Upper lobe of left lung (tissue), 6 donors: ENCODE measurements at regions not wholly inside any gene's neighbourhood (a gene's known extent, or its start where the extent isn't known, plus 50 kb on each side); places are given as distances from the start of the nearest gene placed in this dataset.

Experiments used
- ATAC-seq, 2 donors: fragments of 200-7000 bp; cut with Tn5 transposase; one replicate each; pipeline ENCODE4 v1.9.1; 2022; ENCODE audit warnings: mild to moderate bottlenecking in 2 of 2, moderate library complexity in 2 of 2; ENCODE audit not compliant: low FRiP score in 2 of 2
- DNase-seq, 2 donors: peaks; one replicate each; pipeline ENCODE4 v3.0.0-alpha.2; 2019 to 2020
- H3K27ac ChIP-seq, 4 donors: fragments of 200-600 bp; sonication (generic); one replicate each; pipeline ENCODE4 v1.5.1; 2016 to 2019
- H3K27me3 ChIP-seq, 4 donors: fragments of 200-600 bp; sonication (generic); one replicate each; pipeline ENCODE4 v1.5.1; 2017 to 2019
- H3K36me3 ChIP-seq, 4 donors: fragments of 200-600 bp; sonication (generic); one replicate each; pipeline ENCODE4 v1.5.1; 2016 to 2019
- H3K4me1 ChIP-seq, 4 donors: fragments of 200-600 bp; sonication (generic); one replicate each; pipeline ENCODE4 v1.5.1; 2018 to 2019
- H3K4me3 ChIP-seq, 4 donors: fragments of 200-600 bp; sonication (generic); one replicate each; pipeline ENCODE4 v1.5.1; 2017 to 2019; ENCODE audit warnings: mild to moderate bottlenecking in 2 of 4, moderate library complexity in 1 of 4
- H3K9me3 ChIP-seq, 4 donors: fragments of 200-600 bp; sonication (generic); one replicate each; pipeline ENCODE4 v1.5.1; 2018 to 2019
- CTCF ChIP-seq, 6 experiments: fragments of 450-650 bp in 4 of 6; fragments of 200-600 bp in 2 of 6; sonication (generic) in 2 of 6; IDR thresholded peaks; one replicate each; pipeline ENCODE4 v1.5.1; 2016 to 2019; ENCODE audit warnings: antibody characterized with exemption in 6 of 6
- EP300 ChIP-seq, 4 donors: sonication (generic); formaldehyde crosslinking; IDR thresholded peaks; one replicate each; pipeline ENCODE4 v1.5.1; 2017; ENCODE audit warnings: antibody characterized with exemption in 4 of 4, control low read depth in 2 of 4
- POLR2A ChIP-seq, 4 donors: fragments of 450-650 bp; IDR thresholded peaks; one replicate each; pipeline ENCODE4 v1.5.1; 2016 to 2017; ENCODE audit warnings: antibody characterized with exemption in 4 of 4, mild to moderate bottlenecking in 2 of 4
- POLR2AphosphoS5 ChIP-seq, 2 donors: sonication (generic); formaldehyde crosslinking; IDR thresholded peaks; one replicate each; pipeline ENCODE4 v1.5.1; 2017; ENCODE audit warnings: antibody characterized with exemption in 2 of 2
- WGBS, 2 donors: methylation state at CpG; one replicate each; pipeline ENCODE4 v1.1.5; 2017 to 2018; 5-methylcytosine and 5-hydroxymethylcytosine counted together
- donor health status: DM: no; HTN: no; CAD: no; lungs with moderate emphysema.
- donor health status: DM: no; HTN: yes; CAD: no; lungs with severe emphysema.

DNA sequence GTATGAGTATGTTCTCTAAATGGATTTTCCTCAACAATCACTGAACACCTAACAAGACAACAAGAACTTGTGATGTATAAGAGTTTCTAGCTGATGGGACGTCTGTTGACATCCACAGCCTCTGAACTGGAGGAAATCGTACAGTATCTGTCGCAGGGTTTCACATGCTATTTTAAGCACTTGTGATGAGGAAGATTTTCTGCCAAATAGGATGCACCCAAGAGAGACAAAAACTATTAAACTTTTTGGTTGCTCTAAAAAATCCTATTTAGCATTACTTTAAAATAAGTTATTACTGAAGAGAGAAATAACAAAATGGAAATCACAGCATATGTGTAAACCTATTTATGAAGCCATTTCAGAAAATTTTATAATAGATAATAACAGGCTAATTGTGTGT lies 356.1 kb upstream of the SLC7A11 start:
- no peak overlapping the region for H3K27ac ChIP-seq
- ATAC-seq: no peak
- peaks cover 0 to 2% (median 0%) of the 10 kb centered on the region in 4 donors for H3K4me1 ChIP-seq
- no peaks in the 10 kb centered on the region for H3K36me3 ChIP-seq
- TF ChIP-seq CTCF (IDR thresholded peaks at IDR 0.05) (no peak), EP300 (IDR thresholded peaks at IDR 0.05) (no peak), POLR2AphosphoS5 (IDR thresholded peaks at IDR 0.05) (no peak)
- no peak overlapping the region for H3K4me3 ChIP-seq
- no peaks in the 10 kb centered on the region for H3K27me3 ChIP-seq
- DNase-seq: no peak
- WGBS, 2 donors: 61 to 63% methylated on average over 3 of the region's 3 CpGs
- H3K9me3 ChIP-seq: peaks cover 0 to 5% (median 1%) of the 10 kb centered on the region in 4 donors

DNA sequence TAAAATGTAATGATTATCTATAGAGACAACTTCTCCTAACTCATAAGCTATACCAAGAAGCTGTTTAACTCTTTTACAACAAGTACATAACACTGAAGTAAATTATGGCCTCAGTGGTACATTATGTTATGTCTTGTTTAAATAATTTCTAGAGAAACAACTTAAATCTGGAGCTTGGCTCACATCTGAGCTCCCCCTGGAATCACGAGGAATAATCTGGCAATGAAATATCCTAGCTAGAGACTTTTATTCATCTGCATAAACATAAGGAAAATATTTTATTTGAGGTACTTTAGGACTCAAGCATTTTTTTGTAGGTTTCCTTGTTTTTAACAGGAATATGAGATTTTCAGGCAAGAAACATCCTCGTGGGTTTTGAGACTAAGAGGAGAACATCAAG lies 354.7 kb upstream of the SLC7A11 start:
- ATAC-seq: no peak
- WGBS, 2 donors: 49 to 55% methylated on average over 2 of the region's 2 CpGs

DNA sequence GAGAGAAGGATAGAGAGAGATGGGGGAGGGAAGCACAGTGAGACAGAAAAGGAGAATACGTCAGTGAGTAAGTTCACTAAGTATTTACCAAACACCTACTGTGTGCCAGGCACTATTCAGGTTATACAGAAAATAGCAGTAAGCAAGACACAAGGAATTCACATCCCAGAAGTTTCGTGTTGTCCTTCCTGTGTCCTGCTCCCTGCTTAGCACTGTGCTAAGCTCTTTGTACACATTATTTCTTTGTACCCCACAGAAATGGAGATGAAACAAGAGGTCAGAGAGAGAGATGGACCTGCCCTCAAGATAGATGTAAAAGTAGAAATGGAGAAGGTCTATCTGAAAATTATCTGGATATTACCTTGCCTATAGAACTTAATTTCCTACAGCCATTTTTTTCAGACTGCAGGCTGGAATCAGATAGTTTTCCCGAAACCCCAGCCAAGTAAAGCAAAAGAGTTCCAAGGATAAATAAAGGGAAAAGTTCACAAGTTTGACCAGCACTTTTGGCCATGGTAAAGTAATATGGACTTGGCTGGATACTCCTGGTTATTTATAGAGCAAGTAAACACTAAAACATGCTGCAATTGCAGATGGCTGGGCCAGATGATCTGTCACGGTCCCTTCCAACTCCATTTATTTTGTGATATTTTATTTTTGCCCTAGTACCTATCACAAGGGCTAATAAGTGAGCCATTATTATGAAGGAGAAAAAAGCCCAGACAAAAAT lies 353.7 kb upstream of the SLC7A11 start:
- 78 to 79% methylated on average over 4 of the region's 4 CpGs for WGBS, 2 donors
- Histone ChIP-seq H3K36me3 (no peaks in the 10 kb centered on the region), H3K27ac (no peak overlapping the region), H3K4me3 (no peak overlapping the region), H3K4me1 (peaks cover 0 to 2% (median 0%) of the 10 kb centered on the region in 4 donors), H3K9me3 (no peaks in the 10 kb centered on the region), H3K27me3 (no peaks in the 10 kb centered on the region)
- TF ChIP-seq POLR2AphosphoS5 (IDR thresholded peaks at IDR 0.05) (no peak), CTCF (IDR thresholded peaks at IDR 0.05) (no peak), POLR2A (IDR thresholded peaks at IDR 0.05) (no peak), EP300 (IDR thresholded peaks at IDR 0.05) (no peak)
- no peak for DNase-seq
- ATAC-seq: peak in 1 of 2 donors; percentile 77

More for the DNA sequence above, 354.7 kb upstream of the SLC7A11 start:
- Histone ChIP-seq H3K9me3 (peaks cover 0 to 5% (median 1%) of the 10 kb centered on the region in 4 donors), H3K36me3 (no peaks in the 10 kb centered on the region), H3K27me3 (no peaks in the 10 kb centered on the region), H3K27ac (no peak overlapping the region), H3K4me3 (no peak overlapping the region), H3K4me1 (peaks cover 0 to 2% (median 0%) of the 10 kb centered on the region in 4 donors)
- DNase-seq: no peak
- no peak for TF ChIP-seq CTCF (IDR thresholded peaks at IDR 0.05)
- TF ChIP-seq POLR2AphosphoS5 (IDR thresholded peaks at IDR 0.05): no peak
- no peak for TF ChIP-seq EP300 (IDR thresholded peaks at IDR 0.05)
- TF ChIP-seq POLR2A (IDR thresholded peaks at IDR 0.05): no peak

DNA sequence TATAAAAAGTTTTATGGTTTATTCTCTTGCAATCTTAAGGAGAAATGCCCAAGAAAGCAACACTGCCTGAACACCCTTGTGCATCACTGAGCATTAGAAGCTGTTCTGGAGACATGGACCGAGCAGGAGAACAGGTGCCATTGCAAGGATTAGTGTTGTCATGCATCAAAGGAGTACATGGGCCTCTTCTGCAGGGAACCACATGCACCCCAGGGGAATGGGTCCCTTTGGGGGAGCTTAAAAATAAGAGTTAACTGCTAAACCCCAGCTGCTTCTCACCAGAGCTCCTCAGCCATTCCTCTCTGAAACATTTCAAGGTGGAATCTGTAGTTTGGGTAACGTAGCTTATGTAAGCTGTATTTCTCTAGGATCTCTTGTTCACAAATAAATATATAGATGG lies 353.0 kb upstream of the SLC7A11 start:
- Histone ChIP-seq H3K4me3 (no peak overlapping the region), H3K9me3 (no peaks in the 10 kb centered on the region), H3K27me3 (no peaks in the 10 kb centered on the region), H3K4me1 (peaks cover 0 to 2% (median 0%) of the 10 kb centered on the region in 4 donors), H3K27ac (no peak overlapping the region), H3K36me3 (no peaks in the 10 kb centered on the region)
- WGBS, 2 donors: 89 to 92% methylated on average over 2 of the region's 2 CpGs
- DNase-seq: no peak
- no peak for TF ChIP-seq CTCF (IDR thresholded peaks at IDR 0.05)
- TF ChIP-seq EP300 (IDR thresholded peaks at IDR 0.05): no peak
- no peak for TF ChIP-seq POLR2AphosphoS5 (IDR thresholded peaks at IDR 0.05)
- TF ChIP-seq POLR2A (IDR thresholded peaks at IDR 0.05): no peak
- no peak for ATAC-seq

GRCh38 chr4:138592796-138593195 lies 350.6 kb upstream of the SLC7A11 start:
- no peaks in the 10 kb centered on the region for H3K27me3 ChIP-seq
- H3K9me3 ChIP-seq: no peaks in the 10 kb centered on the region
- H3K36me3 ChIP-seq: no peaks in the 10 kb centered on the region
- no peak for ATAC-seq
- no peak for TF ChIP-seq CTCF (IDR thresholded peaks at IDR 0.05)
- no peak for TF ChIP-seq POLR2A (IDR thresholded peaks at IDR 0.05)
- TF ChIP-seq POLR2AphosphoS5 (IDR thresholded peaks at IDR 0.05): no peak
- TF ChIP-seq EP300 (IDR thresholded peaks at IDR 0.05): no peak
- 88 to 91% methylated on average over 2 of the region's 2 CpGs for WGBS, 2 donors
- H3K4me3 ChIP-seq: no peak overlapping the region
- no peak for DNase-seq
- H3K27ac ChIP-seq: no peak overlapping the region
- H3K4me1 ChIP-seq: peaks cover 0 to 2% (median 0%) of the 10 kb centered on the region in 4 donors
